GM13977 (cell line): ENCODE measurements at regions not wholly inside any gene's neighbourhood (a gene's known extent, or its start where the extent isn't known, plus 50 kb on each side); places are given as distances from the start of the nearest gene placed in this dataset.
"Not testable (repeated sequence)": the region's sequence is repeated elsewhere in the genome, so short reads cannot be mapped to it uniquely, and the experiment has no call there.

Experiments
- DNase-seq: peaks from one replicate; pipeline ENCODE4 v3.0.0; 2012; ENCODE audit warnings: low spot score
- in situ Hi-C: fragments of 300-500 bp; cut with MboI; formaldehyde crosslinking; loops from one replicate; pipeline ENCODE4 v1.12.0; 2022; ENCODE audit warnings: low sequenced_read_pairs, low pct_unique_long_range_greater_than_20kb, mixed read lengths, inconsistent platforms; ENCODE audit not compliant: unreplicated experiment
- TF ChIP-seq, protein P1 (sequence below): IDR thresholded peaks from 2 replicates; pipeline ENCODE4 v1.5.1; 2012; ENCODE audit warnings: mild to moderate bottlenecking, control low read depth; ENCODE audit not compliant: insufficient read depth; ENCODE audit errors: extremely low read depth, missing control alignments

DNA sequence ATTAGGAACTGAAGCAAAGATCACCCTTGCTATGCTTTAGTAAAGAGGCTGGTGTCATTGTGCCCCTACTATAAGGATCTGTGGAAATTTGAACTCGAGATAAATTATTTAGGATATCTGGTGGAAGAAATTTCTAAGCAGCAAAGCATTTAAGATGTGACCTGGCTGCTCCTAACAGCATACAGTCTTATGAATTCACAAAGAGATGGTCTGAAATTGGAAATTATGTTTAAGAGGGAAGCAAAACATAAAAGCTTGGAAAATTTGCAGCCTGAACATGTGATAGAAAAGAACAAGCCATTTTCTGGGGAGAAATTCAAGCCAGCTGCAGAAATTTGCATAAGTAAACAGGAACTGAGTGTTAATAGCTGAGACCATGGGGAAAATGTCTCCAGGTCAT, 223.7 kb downstream of the FBXO4 start:
- TF ChIP-seq, protein P1, sequence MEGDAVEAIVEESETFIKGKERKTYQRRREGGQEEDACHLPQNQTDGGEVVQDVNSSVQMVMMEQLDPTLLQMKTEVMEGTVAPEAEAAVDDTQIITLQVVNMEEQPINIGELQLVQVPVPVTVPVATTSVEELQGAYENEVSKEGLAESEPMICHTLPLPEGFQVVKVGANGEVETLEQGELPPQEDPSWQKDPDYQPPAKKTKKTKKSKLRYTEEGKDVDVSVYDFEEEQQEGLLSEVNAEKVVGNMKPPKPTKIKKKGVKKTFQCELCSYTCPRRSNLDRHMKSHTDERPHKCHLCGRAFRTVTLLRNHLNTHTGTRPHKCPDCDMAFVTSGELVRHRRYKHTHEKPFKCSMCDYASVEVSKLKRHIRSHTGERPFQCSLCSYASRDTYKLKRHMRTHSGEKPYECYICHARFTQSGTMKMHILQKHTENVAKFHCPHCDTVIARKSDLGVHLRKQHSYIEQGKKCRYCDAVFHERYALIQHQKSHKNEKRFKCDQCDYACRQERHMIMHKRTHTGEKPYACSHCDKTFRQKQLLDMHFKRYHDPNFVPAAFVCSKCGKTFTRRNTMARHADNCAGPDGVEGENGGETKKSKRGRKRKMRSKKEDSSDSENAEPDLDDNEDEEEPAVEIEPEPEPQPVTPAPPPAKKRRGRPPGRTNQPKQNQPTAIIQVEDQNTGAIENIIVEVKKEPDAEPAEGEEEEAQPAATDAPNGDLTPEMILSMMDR, result no peak
- in situ Hi-C loops, result no loop called here
- DNase-seq, result no peak

DNA sequence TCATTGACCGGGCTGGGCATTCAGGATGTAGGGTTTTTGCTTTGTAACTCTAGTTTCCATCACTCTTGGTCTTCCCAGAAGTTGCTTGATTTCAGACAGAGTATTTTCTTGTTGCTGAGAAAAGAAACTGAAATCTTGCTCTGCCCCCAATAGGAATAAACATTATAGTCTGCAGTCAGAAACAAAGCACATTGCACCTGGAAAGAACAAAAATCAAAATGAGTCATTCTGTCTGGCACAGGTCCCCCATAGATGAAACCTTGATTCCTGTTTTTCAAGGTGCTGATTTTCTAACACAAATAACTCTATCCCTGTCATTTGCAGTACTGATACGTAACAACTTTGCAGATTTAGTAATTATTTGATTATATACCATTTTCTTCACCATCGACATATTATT, 232.1 kb downstream of the FBXO4 start:
- DNase-seq, result no peak
- in situ Hi-C loops, result no loop called here

DNA sequence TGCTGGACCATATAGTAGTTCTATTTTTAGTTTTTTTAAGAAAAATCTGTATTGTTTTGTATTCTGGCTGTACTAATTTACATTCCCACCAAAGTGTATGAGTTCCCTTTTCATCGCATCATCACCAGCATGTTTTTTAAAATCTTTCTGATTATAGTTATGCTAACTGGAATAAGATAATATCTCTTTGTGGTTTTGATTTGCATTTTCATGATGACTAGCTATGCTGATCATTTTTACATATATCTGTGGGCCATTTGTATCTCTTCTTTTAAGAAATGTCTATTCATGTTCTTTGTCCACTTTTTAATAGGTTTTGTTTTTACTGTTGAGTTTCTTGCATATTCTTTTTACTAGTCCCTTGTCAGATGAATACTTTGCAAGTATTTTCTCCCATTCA, 238.0 kb downstream of the FBXO4 start:
- no peak for DNase-seq
- in situ Hi-C loops, result no loop called here
- TF ChIP-seq, protein P1, result no peak

More for the DNA sequence above, 232.1 kb downstream of the FBXO4 start:
- TF ChIP-seq, protein P1, result no peak

DNA sequence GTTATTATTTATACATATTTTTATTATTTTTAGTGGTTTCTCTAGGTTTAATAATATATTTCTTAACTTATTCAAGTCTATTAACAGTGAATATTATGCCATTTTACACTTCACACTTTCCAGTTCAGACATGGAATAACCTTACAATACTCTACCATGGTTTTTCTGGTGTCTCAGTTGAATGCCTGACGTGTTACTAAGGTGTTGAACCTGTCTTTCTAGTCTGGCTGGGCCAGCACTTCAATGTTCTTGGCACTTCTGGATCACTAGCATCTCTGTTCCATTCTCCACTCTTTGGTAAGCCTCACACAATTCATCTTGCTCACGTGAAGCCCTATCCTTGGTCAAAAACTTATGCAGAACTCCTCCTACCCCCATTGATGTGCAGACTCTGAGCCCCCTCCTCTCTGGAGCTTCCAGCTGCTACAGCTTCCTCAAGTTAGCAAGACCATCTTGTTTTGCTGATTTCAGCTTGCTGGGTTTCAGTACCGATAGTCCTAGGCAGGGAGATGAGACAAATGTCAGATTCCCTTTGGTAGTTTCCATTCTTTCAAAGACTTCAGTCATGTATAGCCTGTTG, 243.1 kb downstream of the FBXO4 start:
- no peak for DNase-seq
- TF ChIP-seq, protein P1, result no peak
- in situ Hi-C loops, result no loop called here

DNA sequence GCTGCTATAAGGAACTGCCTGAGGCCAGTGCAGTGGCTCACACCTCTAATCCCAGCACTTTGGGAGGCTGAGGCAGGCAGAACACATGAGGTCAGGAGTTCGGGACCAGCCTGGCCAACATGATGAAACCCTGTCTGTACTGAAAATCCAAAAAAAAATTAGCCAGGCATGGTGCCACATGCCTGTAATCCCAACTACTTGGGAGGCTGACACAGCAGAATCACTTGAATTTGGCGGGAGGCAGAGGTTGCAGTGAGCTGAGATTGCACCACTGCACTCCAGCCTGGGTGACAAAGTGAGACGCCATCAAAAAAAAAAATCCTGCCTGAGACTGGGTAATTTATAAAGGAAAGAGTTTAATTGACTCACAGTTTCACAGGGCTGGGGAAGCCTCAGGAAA, 247.1 kb upstream of the GHR start:
- in situ Hi-C loops, DNase-seq: not testable (repeated sequence)

DNA sequence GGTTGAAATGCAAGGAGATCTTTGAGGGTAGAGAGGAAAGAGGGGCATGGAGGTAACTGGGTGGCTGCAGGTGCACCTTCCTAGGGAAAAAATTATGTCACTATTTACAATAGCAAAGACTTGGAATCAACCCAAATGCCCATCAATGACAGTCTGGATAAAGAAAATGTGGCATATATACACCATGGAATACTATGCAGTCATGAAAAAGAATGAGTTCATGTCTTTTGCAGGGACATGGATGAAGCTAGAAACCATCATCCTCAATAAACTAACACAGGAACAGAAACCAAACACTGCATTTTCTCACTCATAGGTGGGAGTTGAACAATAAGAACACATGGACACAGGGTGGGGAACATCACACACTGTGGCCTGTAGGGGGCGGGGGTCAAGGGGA, 243.4 kb upstream of the GHR start:
- DNase-seq, in situ Hi-C loops: not testable (repeated sequence)

DNA sequence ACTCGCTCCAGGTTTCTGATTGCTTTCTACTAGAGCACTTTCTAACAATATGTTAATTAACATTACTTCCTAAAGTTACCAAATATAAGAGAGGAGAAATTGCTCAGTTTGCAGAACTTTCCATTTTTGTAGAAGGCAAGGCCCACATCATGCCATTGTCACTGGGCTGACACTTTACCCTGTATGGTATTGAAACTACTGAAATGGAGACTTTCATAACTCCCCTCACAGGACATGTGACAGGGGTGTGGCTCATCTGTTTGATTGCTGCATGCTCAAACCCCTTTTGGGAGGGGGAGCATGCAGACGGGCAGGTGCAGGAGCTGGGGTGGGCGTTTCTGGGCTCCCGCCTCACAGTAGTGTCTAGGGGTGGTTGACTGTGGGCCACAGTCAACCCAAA, 206.3 kb upstream of the GHR start:
- in situ Hi-C loops, result no loop called here
- no peak for DNase-seq
- TF ChIP-seq, protein P1, result no peak

DNA sequence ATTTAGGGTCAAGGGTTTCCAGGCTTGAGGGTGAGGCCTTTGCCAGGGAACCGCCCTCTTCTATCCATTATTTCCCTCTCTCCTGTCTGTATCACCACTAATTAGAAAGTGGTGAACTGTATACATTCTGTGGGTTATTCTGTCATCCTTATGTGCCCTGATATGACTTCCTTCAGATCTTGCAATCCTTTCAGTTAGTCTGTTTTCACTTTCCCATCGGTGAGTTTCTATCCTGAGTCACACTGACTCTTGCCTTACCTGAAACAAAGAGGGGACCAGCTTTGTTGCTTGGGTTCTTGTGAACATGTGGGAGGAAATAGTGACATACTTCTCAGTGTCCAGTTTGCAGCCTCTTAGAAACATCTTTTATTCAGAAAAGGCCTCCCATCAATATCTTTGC, 205.4 kb upstream of the GHR start:
- TF ChIP-seq, protein P1, result no peak
- no peak for DNase-seq
- in situ Hi-C loops, result no loop called here
